Fibroblast of skin of right quadriceps (primary cell): ENCODE measurements at regions not wholly inside any gene's neighbourhood (a gene's known extent, or its start where the extent isn't known, plus 50 kb on each side); places are given as distances from the start of the nearest gene placed in this dataset.
"Not testable (repeated sequence)": the region's sequence is repeated elsewhere in the genome, so short reads cannot be mapped to it uniquely, and the experiment has no call there.

Experiments
- DNase-seq: peaks from one replicate; pipeline ENCODE4 v3.0.0-alpha.2; 2013

- DNase-seq = peak; percentile 45
Observed at GRCh38 chr2:238601433-238602222, 174.9 kb downstream of the ASB1 start.

DNA sequence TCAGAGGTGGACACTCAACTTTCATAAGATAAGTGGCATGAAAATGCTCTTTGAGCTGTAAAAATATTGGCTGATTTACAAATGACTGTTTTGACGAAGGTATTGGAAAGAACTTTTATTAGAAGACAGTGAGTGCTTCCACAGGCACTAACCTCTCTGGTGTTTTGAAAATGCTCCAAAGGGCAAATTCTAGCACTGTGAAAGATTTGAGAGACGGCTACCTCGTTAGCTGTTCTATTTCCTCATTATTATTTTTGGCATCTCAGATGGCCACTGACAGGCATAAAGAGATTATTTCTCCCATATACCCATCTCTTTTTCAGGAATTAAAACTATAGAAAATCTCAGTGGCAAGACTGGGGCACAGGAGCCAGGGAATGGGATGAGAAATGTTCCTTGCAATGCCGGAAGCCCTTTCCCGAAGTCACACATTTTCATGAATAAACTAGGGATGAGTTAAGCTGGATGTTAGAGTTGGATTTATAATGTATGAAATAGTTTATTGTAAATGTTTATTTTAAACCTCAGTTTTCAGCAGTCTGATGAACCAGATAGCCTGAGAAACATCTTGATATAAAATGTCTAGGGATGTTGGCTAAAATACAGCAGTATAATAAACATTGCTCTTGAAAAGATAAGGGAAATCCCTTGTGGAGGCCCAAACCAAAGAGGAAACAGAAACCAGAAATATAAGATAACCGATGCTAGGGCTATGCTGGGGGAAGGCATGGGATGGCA is 175.7 kb downstream of the ASB1 start:
- no peak for DNase-seq

DNA sequence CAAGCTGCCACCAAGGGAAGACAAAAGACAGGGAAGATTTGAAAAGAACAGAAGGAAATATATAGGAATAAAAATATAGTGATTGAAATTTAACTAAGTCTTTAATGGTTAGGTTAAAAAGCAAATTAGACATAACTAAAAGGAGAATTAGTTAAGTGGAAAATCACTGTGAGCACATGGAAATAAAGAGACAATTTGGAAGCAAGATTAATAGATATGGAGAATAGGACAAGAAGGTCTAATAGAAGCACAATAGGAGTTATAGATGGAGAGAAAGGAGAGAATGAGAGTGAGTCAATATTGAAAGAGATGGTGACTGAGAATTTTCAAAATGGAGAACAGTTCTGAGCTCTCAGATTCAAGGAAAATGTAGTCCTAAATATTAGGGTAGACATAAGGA is 176.9 kb downstream of the ASB1 start:
- DNase-seq = no peak

DNA sequence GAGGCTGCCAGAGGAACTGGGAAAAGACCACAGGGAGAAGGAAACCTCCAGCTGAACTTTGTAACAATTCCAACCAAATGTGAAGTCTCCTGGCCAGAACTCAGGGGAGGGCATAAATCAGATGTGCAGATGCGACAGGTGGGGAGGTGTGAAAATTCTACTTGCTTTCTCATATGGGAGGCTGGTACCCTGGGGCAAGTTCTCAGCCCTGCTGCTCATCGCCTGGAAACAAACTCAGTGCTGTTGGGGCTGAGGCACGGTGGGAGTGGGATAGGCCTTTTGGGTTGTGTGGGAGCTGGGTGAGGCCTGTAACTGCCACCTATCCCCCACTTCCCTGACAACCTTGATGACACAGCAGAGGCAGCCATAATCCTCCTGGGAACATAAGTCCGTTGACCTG is 179.6 kb downstream of the ASB1 start:
- DNase-seq = no peak

DNA sequence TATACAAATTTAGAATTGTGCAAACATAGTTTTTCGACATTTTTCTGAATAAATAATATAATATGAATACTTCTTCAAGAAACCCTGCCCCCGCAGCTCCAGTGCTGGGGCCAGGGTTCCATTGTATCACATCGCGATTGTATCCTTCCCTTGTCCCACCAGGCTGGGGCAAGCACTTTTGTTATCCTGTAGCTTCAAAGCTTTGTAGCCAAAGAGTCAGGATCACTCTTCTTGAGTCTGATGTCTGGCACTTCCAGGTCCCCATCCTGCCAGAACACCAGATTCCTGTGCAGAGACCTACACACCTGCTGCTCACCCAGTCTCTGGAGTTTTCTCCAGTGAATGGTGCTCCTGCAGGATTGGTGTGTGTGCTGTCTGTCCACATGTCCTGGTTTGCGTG is 186.9 kb downstream of the ASB1 start:
- DNase-seq = no peak

- DNase-seq = no peak
Observed at GRCh38 chr2:238614376-238614775, 187.6 kb downstream of the ASB1 start.

DNA sequence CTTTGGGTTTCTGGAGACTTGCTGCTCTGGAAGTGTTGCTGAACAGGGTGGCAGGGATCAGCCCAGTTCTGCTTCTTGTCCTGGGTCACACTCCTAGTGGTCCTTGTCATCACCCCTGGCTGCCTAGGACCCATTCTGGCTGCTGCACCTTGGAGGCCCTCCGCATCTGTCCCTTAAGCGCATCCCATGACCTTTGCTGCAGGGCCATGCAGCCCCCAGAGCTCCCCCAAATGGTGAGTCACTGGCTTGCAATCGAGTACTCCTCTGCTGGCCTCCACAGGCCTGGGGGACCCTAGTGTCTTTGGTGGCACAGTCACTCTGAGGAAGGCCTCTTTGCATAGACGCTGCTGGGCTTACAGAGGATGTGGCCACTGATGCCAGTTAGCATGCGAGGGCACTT is 188.5 kb downstream of the ASB1 start:
- no peak for DNase-seq

- DNase-seq = no peak
Observed at GRCh38 chr2:238616681-238617080, 190.0 kb downstream of the ASB1 start.

DNA sequence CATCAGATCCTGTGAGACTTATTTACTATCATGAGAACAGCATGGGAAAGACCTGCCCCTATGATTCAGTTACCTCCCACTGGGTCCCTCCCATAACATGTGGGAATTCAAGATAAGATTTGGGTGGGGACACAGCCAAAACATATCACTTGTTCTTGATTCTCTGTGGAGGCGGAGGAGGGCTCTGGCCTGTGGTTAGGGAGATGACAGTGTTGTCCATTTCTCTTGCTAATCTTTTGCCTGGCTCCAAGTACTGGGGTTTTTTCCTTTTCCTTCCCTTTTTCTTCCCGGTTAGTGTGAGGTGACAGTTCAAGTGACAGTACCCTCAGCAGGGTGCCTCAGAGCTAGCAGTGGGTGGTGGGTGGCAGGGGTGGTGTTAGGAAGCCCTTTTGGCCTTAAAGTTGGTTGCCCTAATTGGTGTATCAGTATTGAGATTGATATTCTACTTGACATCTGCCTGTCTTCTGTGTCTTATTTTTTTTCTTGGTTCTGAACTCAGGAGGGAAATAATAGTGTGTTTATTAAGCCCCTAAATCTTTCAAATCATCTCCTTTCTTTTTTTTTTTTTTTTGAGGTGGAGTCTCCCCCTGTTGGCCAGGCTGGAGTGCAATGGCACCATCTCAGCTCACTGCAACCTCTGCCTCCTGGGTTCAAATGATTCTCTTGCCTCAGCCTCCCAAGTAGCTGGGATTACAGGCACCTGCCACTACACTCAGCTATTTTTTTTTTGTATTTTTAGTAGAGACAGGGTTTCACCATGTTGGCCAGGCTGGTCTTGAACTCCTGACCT is 192.0 kb downstream of the ASB1 start:
- DNase-seq = not testable (repeated sequence)

DNA sequence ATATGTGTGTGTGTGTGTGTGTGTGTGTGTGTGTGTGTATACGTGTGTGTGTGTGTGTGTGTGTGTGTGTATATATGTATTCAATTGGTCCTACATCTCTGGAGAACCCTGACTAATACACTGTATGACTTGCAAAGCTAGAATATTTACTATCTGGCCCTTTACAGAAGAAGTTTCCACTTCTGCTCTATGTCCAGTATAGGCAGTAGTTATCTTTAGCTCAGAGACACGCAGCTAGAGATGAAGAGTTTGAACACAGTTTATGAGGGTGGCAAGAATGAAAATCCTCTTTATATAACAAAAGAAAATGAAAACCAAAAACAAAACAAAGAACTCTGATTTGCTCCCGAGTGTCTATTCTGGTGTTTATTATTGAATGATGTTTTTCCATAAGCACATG is 201.2 kb downstream of the ASB1 start:
- no peak for DNase-seq

DNA sequence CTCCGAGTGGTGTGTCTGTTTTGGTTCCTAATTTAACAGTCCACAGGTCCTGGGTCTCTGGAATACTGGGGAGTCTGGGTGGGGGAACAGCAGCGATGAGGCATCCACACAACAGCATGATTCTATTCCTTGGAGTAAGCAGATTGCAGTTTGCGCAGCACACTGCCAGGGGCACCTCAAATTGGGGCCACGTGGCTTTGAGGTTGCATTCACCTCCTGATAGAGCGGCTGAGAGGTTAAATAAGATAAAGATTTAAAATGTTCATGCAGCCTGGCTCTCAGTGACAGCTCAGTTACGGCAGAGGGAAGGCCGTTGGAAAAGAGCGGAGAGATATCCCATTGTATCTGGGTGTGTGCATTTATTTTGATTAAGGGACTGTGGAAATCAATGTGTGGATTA is 202.3 kb downstream of the ASB1 start:
- no peak for DNase-seq

- DNase-seq = no peak
Observed at GRCh38 chr2:238631491-238632180, 204.9 kb downstream of the ASB1 start.

DNA sequence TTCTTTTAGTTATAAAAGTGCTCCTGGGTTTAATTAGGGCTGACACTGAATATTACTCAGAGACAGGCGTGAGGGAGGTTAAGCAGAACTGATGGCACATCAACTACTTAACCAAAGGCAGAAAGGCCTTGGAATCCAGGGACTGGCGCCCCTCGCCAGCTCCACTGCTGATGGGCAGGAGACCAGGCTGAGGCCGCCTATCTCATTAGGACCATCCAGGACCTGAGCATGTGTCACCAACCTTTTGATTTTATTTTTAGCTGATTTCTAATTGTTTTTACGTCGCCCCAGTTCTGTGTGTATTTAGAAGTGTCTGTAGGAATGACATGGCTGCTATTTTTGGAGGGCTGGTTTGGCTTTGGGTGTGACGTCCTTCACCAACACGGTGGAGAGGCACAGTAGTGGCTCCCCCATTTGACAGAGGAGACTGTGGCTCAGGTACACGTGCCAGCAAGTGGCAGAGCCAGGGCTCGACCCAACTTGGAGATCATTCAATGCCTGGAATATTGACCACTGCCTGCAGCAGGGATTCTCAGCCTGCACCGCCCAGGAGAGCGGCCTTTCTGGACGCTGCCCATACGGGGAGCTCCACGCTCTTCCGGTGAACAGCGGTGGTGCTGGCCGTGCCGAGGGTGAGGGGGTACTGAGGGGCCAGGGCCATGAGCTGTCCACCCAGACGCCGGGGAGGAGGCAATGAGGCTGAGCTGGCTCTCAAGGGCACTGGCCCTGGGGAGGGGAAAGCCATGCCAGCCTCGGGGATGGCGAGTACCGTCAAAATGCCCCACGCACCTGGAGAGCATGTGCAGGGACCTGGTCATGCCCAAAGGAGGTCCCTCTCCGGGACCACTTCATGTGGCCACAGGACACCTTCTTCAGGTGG is 205.7 kb downstream of the ASB1 start:
- DNase-seq = no peak

GRCh38 chr2:238633426-238634328 is 206.9 kb downstream of the ASB1 start:
- no peak for DNase-seq

DNA sequence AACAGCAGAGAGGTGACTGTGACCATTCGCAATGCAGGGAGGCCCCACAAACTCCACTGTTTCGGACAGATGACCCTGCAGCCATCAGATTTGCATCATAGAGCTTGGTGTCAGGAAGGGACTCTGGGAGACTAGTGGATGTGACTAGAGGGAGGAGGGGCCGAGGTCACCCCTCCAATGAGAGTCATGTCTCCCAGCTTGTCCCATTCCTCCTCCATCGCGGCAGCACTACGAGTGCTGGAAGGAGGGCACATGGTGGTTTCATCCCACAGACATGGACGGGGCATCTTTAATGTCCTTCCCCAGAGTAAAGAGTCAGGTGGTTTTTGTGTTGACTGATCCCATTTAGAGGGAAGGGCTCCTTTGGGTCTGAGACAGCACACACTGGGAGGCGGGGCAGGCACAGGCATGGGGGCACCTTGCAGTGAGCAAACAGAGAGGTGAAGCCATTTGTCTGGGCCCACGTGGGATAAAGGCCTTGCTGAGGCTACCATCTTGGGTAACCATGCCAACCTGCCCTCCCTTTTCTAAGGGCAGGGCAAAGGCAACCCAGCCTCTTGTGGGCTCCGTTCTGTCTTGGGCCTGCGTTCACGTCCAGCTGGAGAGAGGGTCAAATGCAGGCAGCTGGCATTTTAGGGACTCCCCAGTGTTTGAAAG is 208.1 kb downstream of the ASB1 start:
- no peak for DNase-seq

DNA sequence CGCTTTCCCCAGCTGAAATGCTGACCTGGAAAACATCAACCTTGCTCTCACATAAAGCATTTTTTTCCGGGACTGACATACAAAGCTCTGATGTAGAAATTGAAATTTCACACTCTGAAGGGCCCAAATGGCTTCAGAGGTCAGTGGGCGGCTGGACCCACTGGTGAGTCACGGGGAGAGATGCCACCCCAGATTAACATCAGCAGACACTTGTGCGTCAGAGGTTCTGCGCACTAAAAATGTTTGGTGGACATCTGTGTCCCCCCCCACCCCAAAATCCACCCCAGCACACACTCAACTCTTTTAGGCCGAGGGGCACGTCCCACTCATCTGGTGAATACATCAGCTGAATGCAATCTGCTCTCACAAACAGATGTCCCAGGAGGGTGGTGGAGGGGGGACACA is 208.9 kb downstream of the ASB1 start:
- peak; percentile 37 for DNase-seq

GRCh38 chr2:238636269-238637073 is 209.7 kb downstream of the ASB1 start:
- DNase-seq = peak; percentile 90

- DNase-seq = no peak
Observed at GRCh38 chr2:238638100-238638981, 209.5 kb upstream of the TWIST2 start.
